GM18868 (cell line): ENCODE measurements at regions not wholly inside any gene's neighbourhood (a gene's known extent, or its start where the extent isn't known, plus 50 kb on each side); places are given as distances from the start of the nearest gene placed in this dataset.
"Not testable (repeated sequence)": the region's sequence is repeated elsewhere in the genome, so short reads cannot be mapped to it uniquely, and the experiment has no call there.

Source experiments
- ATAC-seq: cut with Tn5 transposase; IDR thresholded peaks from one replicate; pipeline ENCODE4 v1.9.1; 2021; ENCODE audit warnings: mild to moderate bottlenecking, moderate library complexity; ENCODE audit not compliant: unreplicated experiment

DNA sequence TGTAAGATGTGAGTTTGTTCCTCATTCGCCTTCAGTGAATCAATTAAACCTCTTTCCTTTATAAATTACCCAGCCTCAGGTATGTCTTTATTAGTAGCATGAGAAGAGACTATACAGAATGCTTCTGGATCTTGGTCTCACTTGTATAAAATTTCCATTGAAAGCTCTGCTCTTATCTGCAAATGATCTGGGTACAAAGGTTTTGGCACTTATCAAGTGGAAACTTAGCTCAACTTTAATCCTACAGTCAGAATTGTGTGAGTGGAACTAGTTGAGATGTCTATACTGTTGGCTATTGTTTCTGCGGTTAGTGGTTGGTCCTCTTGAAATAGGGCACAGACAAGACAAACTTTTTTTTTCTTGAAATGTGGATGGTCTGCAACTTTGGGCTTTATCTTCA, 71.2 kb upstream of the CHORDC1 start:
- ATAC-seq = no peak

DNA sequence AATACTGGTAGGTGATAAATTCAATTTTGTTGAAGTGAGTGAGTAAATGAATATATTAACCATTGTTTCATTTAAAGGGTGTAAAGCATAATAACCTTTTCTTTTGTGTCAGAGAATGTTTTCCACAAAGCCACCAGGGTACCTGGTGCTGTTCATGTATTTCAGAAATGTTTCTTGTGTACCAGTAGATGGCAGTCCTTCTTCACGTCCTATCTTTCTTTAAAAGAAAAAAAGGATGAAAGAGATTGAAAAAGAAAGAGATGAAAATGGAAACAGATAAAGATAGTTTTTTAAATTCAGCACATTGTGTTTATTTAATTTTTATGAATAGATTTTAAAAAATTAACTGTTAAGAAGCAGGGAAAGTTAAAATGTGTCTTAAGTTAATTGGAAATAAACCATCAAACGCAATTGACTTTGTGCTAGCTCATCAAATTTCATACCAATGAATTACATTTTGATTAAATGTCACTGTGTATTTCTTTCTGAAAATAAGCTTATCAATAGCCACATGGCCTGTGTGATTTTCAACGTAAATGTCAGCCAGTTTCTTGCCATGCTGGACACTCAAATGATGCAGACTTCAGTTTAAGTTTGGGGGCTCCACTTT, 65.5 kb upstream of the CHORDC1 start:
- ATAC-seq = no peak

DNA sequence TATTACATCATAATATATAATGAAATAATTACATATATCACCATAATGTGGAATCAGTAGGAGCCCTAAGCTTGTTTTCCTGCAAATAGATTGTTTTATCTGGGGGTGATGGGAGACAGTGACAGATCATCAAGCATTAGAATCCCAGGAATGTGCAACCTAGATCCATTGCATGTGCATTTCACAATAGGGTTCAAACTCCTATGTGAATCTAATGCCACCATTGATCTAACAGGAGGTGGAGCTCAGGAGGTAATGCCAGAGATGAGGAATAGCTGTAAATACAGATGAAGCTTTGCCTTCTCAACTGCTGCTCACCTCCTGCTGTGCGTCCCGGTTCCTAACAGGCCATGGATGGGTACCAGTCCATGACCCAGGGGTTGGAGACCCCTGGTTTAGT, 63.8 kb upstream of the CHORDC1 start:
- no peak for ATAC-seq

DNA sequence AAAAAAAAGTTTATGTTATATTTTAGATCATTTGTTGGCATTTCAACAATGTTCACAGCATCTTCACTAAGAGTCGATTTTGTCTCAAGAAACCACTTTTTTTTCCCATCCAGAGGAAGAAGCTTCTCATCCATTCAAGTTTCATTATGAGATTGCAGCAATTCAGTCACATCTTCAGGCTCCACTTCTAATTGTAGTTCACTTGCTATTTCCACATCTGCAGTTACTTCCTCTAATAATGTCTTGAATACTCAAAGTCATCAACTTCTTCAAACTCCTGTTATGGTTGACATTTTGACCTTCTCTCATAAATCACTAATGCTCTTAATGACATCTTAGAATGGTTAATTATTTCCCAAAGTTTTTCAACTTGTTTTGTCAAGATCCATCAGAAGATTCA, 61.3 kb upstream of the CHORDC1 start:
- no peak for ATAC-seq

DNA sequence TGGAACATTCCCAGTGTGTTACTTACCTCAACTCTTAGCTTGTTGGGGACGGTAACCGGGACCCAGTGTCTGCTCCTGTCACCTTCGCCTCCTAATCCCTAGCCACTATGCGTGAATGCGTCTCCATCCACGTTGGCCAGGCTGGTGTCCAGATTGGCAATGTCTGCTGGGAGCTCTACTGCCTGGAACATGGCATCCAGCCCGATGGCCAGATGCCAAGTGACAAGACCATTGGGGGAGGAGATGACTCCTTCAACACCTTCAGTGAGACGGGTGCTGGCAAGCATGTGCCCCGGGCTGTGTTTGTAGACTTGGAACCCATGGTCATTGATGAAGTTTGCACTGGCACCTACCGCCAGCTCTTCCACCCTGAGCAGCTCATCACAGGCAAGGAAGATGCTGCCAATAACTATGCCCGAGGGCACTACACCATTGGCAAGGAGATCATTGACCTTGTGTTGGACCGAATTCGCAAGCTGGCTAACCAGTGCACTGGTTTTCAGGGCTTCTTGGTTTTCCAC, 59.8 kb upstream of the CHORDC1 start:
- not testable (repeated sequence) for ATAC-seq

DNA sequence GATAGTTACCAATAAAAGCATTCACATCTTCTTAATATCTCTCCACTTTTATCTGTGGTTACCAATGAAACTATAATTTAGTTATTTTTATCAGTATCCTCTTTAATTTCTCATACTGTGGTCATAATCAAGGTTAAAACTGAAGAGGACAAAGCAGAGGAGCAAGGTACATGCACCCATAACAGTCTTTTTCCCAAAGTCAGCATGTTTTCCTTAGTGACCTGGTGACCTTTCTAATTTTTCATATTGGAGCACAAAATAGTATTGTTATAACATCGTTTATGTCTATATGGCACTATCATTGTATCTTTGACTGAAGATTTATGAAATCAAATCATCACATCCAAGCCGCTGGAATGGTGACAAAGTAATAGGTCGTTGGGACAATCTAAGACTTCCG, 51.5 kb upstream of the CHORDC1 start:
- ATAC-seq = no peak
